Liver (tissue), 3 donors: ENCODE measurements at regions not wholly inside any gene's neighbourhood (a gene's known extent, or its start where the extent isn't known, plus 50 kb on each side); places are given as distances from the start of the nearest gene placed in this dataset.

Experiments used
- GABPA ChIP-seq, 2 donors: IDR thresholded peaks in 1 of 2; conservative IDR thresholded peaks in 1 of 2; 2 replicates each; pipeline ENCODE4 v1.6.1; 2016; ENCODE audit warnings: antibody characterized with exemption in 2 of 2, mild to moderate bottlenecking in 1 of 2, moderate library complexity in 1 of 2
- HNF4A ChIP-seq, 2 donors: conservative IDR thresholded peaks; 2 replicates each; pipeline ENCODE4 v1.6.1; 2016; ENCODE audit warnings: antibody characterized with exemption in 2 of 2, mild to moderate bottlenecking in 2 of 2
- RAD21 ChIP-seq, 2 donors: IDR thresholded peaks; 2 replicates each; pipeline ENCODE4 v1.6.1; 2016; ENCODE audit warnings: antibody characterized with exemption in 2 of 2, mild to moderate bottlenecking in 2 of 2
- SP1 ChIP-seq: IDR thresholded peaks from 2 replicates; pipeline ENCODE4 v1.6.1; 2018; ENCODE audit warnings: antibody characterized with exemption, mild to moderate bottlenecking
- YY1 ChIP-seq: IDR thresholded peaks from 2 replicates; pipeline ENCODE4 v1.6.1; 2016; ENCODE audit warnings: antibody characterized with exemption, mild to moderate bottlenecking
- TF ChIP-seq, protein P1 (sequence below): IDR thresholded peaks from 2 replicates; pipeline ENCODE4 v1.6.1; 2016; ENCODE audit warnings: antibody characterized with exemption, mild to moderate bottlenecking
- TF ChIP-seq, protein P2 (sequence below): IDR thresholded peaks from 2 replicates; pipeline ENCODE4 v1.6.1; 2016; ENCODE audit warnings: antibody characterized with exemption
- TF ChIP-seq, protein P3 (sequence below): fragments of 150-350 bp; IDR thresholded peaks from 2 replicates; pipeline ENCODE4 v1.5.1; 2017; ENCODE audit warnings: improper control_type of control experiment, low read depth, low read length; ENCODE audit not compliant: missing input control
- TF ChIP-seq, protein P4 (sequence below): IDR thresholded peaks from 2 replicates; pipeline ENCODE4 v1.6.1; 2016; ENCODE audit warnings: antibody characterized with exemption
- donor health status: healthy.
- donor health status: healthy.

DNA sequence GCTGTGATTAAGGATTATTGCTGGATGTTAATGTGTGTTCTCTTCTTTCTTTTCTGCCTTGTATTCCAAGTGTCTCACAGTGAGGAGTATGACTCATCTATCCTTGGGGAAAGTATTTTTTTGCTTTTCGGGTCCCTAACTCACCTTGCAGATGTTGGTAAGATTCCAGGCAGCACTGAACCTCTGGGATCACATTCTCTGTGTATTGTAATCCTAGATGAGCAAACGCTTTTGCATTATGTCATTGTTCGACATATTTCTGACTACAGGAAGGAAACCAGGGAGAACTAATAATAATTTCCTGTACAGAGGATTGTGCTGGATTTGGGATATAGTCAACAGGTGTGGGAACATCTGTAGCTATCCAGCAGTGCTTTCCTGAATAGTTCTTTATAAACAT, 246.1 kb upstream of the TUT7 start:
- TF ChIP-seq, protein P1, sequence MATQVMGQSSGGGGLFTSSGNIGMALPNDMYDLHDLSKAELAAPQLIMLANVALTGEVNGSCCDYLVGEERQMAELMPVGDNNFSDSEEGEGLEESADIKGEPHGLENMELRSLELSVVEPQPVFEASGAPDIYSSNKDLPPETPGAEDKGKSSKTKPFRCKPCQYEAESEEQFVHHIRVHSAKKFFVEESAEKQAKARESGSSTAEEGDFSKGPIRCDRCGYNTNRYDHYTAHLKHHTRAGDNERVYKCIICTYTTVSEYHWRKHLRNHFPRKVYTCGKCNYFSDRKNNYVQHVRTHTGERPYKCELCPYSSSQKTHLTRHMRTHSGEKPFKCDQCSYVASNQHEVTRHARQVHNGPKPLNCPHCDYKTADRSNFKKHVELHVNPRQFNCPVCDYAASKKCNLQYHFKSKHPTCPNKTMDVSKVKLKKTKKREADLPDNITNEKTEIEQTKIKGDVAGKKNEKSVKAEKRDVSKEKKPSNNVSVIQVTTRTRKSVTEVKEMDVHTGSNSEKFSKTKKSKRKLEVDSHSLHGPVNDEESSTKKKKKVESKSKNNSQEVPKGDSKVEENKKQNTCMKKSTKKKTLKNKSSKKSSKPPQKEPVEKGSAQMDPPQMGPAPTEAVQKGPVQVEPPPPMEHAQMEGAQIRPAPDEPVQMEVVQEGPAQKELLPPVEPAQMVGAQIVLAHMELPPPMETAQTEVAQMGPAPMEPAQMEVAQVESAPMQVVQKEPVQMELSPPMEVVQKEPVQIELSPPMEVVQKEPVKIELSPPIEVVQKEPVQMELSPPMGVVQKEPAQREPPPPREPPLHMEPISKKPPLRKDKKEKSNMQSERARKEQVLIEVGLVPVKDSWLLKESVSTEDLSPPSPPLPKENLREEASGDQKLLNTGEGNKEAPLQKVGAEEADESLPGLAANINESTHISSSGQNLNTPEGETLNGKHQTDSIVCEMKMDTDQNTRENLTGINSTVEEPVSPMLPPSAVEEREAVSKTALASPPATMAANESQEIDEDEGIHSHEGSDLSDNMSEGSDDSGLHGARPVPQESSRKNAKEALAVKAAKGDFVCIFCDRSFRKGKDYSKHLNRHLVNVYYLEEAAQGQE = no peak
- TF ChIP-seq, protein P2, sequence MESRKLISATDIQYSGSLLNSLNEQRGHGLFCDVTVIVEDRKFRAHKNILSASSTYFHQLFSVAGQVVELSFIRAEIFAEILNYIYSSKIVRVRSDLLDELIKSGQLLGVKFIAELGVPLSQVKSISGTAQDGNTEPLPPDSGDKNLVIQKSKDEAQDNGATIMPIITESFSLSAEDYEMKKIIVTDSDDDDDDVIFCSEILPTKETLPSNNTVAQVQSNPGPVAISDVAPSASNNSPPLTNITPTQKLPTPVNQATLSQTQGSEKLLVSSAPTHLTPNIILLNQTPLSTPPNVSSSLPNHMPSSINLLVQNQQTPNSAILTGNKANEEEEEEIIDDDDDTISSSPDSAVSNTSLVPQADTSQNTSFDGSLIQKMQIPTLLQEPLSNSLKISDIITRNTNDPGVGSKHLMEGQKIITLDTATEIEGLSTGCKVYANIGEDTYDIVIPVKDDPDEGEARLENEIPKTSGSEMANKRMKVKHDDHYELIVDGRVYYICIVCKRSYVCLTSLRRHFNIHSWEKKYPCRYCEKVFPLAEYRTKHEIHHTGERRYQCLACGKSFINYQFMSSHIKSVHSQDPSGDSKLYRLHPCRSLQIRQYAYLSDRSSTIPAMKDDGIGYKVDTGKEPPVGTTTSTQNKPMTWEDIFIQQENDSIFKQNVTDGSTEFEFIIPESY = no peak
- TF ChIP-seq, protein P3, sequence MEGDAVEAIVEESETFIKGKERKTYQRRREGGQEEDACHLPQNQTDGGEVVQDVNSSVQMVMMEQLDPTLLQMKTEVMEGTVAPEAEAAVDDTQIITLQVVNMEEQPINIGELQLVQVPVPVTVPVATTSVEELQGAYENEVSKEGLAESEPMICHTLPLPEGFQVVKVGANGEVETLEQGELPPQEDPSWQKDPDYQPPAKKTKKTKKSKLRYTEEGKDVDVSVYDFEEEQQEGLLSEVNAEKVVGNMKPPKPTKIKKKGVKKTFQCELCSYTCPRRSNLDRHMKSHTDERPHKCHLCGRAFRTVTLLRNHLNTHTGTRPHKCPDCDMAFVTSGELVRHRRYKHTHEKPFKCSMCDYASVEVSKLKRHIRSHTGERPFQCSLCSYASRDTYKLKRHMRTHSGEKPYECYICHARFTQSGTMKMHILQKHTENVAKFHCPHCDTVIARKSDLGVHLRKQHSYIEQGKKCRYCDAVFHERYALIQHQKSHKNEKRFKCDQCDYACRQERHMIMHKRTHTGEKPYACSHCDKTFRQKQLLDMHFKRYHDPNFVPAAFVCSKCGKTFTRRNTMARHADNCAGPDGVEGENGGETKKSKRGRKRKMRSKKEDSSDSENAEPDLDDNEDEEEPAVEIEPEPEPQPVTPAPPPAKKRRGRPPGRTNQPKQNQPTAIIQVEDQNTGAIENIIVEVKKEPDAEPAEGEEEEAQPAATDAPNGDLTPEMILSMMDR = no peak
- TF ChIP-seq GABPA (IDR thresholded peaks at IDR 0.05 in 1 of 2, conservative IDR thresholded peaks at IDR 0.05 in 1 of 2) (no peak), YY1 (no peak), SP1 (no peak), HNF4A (conservative IDR thresholded peaks at IDR 0.05) (no peak), RAD21 (IDR thresholded peaks at IDR 0.05) (no peak)
- TF ChIP-seq, protein P4, sequence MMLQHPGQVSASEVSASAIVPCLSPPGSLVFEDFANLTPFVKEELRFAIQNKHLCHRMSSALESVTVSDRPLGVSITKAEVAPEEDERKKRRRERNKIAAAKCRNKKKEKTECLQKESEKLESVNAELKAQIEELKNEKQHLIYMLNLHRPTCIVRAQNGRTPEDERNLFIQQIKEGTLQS = no peak
